D721Med (cell line): ENCODE measurements at regions not wholly inside any gene's neighbourhood (a gene's known extent, or its start where the extent isn't known, plus 50 kb on each side); places are given as distances from the start of the nearest gene placed in this dataset.

ENCODE experiments used
- DNase-seq: peaks from one replicate; pipeline ENCODE4 v3.0.0; 2011; ENCODE audit warnings: low spot score; ENCODE audit not compliant: insufficient read length
- FAIRE-seq: peaks from 2 replicates; lab custom pipeline; 2011; peaks lifted over from hg19 to GRCh38; lab: Jason Lieb, UNC
- TF ChIP-seq, protein P1 (sequence below): IDR thresholded peaks from 2 replicates; pipeline ENCODE4 v1.5.1; 2012; ENCODE audit warnings: mild to moderate bottlenecking, control low read depth; ENCODE audit not compliant: insufficient read depth; ENCODE audit errors: missing control alignments

DNA sequence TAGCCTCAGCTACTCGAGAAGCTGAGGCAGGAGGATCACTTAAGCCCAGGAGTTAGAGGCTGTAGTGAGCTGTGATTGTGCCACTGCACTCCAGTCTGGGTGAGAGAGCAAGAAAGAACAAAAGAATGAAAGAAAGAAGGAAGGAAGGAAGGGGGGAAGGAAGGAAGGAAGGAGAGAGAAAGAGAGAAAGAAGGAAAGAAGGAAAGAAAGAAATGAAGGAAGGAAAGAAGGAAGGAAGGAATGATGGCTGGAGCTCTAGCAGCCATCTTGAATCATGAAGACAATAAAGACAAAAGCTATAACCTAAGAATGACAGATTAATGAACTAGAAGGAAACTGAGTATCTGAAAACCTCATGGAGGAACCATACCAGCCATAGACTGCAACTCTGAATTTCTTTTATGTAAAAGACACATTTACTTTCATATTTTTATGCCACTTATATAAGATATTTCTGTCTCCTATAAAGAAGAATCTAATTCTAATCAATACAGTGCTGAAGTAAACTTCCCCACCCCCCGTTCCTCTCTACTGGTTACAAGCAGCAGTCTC is 522.3 kb upstream of the JARID2 start:
- DNase-seq (no peak), FAIRE-seq (no peak)
- TF ChIP-seq, protein P1, sequence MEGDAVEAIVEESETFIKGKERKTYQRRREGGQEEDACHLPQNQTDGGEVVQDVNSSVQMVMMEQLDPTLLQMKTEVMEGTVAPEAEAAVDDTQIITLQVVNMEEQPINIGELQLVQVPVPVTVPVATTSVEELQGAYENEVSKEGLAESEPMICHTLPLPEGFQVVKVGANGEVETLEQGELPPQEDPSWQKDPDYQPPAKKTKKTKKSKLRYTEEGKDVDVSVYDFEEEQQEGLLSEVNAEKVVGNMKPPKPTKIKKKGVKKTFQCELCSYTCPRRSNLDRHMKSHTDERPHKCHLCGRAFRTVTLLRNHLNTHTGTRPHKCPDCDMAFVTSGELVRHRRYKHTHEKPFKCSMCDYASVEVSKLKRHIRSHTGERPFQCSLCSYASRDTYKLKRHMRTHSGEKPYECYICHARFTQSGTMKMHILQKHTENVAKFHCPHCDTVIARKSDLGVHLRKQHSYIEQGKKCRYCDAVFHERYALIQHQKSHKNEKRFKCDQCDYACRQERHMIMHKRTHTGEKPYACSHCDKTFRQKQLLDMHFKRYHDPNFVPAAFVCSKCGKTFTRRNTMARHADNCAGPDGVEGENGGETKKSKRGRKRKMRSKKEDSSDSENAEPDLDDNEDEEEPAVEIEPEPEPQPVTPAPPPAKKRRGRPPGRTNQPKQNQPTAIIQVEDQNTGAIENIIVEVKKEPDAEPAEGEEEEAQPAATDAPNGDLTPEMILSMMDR: no peak

DNA sequence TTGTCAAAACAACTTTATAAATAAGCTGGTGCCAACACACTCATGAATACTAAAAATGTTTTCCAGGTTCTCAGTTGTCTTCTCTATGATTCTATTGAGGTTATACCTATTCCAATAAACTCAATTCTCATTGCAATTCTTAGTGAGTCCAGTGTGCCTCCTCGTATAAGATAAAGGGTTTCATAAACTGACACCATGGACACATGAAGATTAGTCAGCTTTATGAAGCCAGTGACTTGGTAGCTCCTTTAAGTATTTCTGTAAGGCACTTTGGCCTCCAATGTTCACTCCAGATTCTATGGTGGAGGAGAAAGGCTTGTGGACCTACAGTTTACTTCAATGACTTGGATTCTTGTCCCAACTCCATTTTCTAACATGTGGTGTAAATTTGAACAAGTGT is 521.3 kb upstream of the JARID2 start:
- DNase-seq: no peak
- TF ChIP-seq, protein P1: no peak
- FAIRE-seq: no peak

DNA sequence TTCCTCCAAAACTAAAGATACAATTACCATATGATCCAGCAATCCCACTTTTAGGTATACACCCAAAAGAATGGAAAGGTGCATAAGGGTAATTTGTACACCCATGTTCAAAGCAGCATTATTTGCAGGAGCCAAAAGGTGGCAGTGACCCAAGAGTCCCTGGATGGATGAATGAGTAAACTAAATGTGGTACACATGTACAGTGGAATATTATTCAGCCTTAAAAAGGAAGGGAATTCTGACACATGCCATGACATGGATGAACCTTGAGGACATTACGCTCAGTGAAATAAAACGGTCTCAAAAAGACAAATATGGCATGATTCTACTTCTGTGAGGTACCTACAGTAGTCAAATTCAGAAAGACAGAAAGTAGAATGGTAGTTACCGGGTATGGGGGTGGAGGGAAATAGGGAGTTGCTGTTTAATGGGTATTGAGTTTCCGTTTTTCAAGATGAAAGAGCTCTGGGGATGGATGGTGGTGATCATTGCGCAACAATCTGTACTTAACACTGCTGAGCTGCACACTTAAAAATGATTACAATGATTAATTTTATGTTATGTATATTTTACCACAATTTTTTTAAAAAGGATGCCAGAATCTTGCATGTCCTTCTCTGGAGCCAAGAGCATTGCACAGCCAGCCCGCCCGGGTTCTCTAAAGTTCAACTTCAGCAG is 518.9 kb upstream of the JARID2 start:
- DNase-seq (no peak), FAIRE-seq (no peak)
- TF ChIP-seq, protein P1: no peak

DNA sequence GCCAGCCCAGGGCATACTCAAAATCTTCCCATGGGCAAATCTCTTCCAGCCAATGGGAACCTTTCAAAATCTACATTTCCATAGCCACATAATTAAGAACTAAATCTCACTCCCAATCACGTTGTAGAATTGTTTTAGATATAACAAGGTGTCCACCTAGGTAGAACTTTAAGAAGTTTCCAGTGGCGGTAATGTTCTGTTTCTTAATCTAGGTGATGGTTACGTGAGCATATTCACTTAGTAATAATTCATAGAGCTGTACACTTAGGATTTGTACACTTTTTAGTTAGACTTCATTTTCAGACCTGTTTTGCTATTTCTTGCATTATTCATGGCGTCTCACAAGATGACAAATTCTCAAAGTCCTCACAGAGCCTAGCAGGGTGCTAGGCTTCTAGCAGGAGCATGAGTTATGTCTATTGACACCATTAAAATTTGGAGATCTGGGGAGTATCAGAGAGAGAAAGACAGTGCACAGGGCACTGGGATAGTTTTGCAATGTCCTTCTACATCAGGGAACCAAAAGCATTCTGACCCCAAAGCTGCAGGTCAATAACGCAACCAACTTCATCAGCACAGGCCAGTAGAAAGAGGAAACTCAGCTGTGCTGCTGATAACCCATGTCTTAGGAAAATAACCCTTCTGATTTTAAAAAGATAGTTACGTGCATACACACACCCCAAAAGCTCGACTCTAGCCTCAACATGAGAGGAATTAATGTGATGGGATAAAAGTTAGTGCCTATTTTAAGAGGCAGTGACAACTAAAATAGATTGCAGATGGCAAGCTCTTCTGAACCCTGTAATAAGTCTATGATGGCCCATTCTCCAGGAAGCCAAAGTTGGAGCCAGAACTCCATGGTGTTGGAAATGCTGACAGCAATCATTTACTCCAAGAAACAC is 518.1 kb upstream of the JARID2 start:
- TF ChIP-seq, protein P1: no peak
- DNase-seq: no peak
- no peak for FAIRE-seq

GRCh38 chr6:14728396-14729024 is 517.4 kb upstream of the JARID2 start:
- TF ChIP-seq, protein P1: no peak
- no peak for DNase-seq
- FAIRE-seq: no peak

- DNase-seq: no peak
- TF ChIP-seq, protein P1: no peak
- FAIRE-seq: no peak
These were observed 516.6 kb upstream of the JARID2 start for GRCh38 chr6:14729129-14729871.
